Osteocyte (in vitro differentiated cells): ENCODE measurements at regions not wholly inside any gene's neighbourhood (a gene's known extent, or its start where the extent isn't known, plus 50 kb on each side); places are given as distances from the start of the nearest gene placed in this dataset.
A peak's percentile ranks its signal among the peaks of the same experiment; 100 is the strongest.

Experiments used
- DNase-seq: peaks from one replicate; pipeline ENCODE4 v3.0.0; 2021; ENCODE audit warnings: mixed read lengths; ENCODE audit not compliant: unreplicated experiment; ENCODE audit errors: extremely low spot score
- H3K27ac Mint-ChIP-seq: one replicate; pipeline ENCODE4 v1.8.0; 2021; ENCODE audit warnings: mild to moderate bottlenecking, mixed read lengths; ENCODE audit not compliant: unreplicated experiment
- H3K27me3 Mint-ChIP-seq: one replicate; pipeline ENCODE4 v1.8.0; 2021; ENCODE audit warnings: mixed read lengths; ENCODE audit not compliant: unreplicated experiment
- H3K36me3 Mint-ChIP-seq: one replicate; pipeline ENCODE4 v1.8.0; 2021; ENCODE audit warnings: mixed read lengths; ENCODE audit not compliant: unreplicated experiment
- H3K4me1 Mint-ChIP-seq: one replicate; pipeline ENCODE4 v1.8.0; 2021; ENCODE audit warnings: mixed read lengths; ENCODE audit not compliant: unreplicated experiment
- H3K4me3 Mint-ChIP-seq: one replicate; pipeline ENCODE4 v1.8.0; 2021; ENCODE audit warnings: mild to moderate bottlenecking, moderate library complexity, mixed read lengths; ENCODE audit not compliant: unreplicated experiment
- H3K9me3 Mint-ChIP-seq: one replicate; pipeline ENCODE4 v1.8.0; 2021; ENCODE audit warnings: mixed read lengths; ENCODE audit not compliant: unreplicated experiment
- CTCF ChIP-seq: fragments of 200-600 bp; sonication (generic); IDR thresholded peaks from 2 replicates; pipeline ENCODE4 v1.5.0; 2021; ENCODE audit warnings: antibody characterized with exemption, mild to moderate bottlenecking, moderate library complexity

- Mint-ChIP-seq H3K27ac (no peak overlapping the region), H3K9me3 (peaks cover 11% of the 10 kb centered on the region), H3K4me1 (peaks cover 40% of the 10 kb centered on the region), H3K27me3 (no peaks in the 10 kb centered on the region), H3K4me3 (no peak overlapping the region), H3K36me3 (peaks cover 6% of the 10 kb centered on the region)
- DNase-seq, result no peak
- no peak for TF ChIP-seq CTCF
These were observed 611.3 kb upstream of the SYT4 start for GRCh38 chr18:43888598-43888997.

DNA sequence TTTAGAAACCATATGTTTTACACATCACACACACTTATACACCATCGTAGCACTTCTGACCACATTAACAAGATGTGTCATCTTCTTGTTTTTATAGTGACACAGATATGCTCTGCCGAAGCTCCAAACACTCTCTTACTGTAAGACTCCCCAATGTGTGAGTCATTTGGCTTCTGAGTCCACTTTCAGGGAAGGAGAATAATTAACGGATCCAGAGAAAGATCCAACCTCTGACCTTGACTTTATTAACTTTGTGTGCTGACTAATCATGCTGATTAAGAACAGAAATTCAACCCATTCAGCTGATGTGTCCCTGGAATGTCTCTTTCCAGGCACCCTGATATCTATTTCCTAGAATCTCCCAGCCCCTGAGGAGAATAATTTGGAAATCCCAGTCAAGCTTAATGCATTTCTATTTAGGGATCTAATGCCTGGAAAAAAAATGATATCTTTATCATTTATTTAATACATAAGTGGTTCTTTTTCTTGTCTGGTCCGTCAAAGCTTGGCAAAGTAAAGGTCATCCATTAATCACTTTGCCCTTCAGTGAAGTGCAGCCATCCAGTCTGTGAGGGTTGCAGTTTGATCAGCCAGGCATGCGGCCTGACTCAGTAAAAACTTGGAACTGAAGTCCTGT lies 615.8 kb upstream of the SYT4 start:
- no peak for TF ChIP-seq CTCF
- H3K9me3 Mint-ChIP-seq, result peaks cover 25% of the 10 kb centered on the region
- peaks cover 36% of the 10 kb centered on the region for H3K4me1 Mint-ChIP-seq
- H3K27me3 Mint-ChIP-seq, result no peaks in the 10 kb centered on the region
- DNase-seq, result no peak
- no peak overlapping the region for H3K4me3 Mint-ChIP-seq
- peaks cover 10% of the 10 kb centered on the region for H3K36me3 Mint-ChIP-seq
- peak overlapping the region; percentile 68 for H3K27ac Mint-ChIP-seq

DNA sequence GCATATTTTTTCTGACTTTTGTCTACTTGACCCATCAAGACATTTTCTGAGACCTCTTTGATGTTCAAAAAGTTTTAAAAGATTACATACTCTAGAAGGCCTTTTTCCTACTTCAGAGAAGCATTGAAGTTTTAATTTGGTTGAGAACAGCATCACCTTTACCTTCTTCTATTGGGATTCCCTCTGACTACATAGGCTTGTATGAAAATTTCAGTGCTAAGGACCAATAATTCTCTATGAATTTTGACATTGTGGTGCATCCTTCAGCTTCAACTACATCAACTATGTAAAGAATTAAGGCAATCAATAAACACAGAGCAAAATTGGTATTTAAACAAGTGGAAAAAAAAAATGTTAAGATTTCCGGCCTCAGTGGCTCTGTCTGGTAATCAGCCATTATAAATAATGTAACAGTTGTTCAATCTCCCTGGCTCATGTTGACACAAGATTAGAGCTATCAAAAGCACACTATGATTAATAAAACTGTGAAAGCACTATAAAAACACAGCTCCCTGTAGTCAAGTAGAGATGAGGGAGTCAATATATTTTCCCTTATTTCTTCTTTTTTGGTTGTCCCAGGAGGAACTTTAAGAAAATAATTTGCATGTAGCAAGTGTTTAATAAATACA lies 627.0 kb upstream of the SYT4 start:
- Mint-ChIP-seq H3K9me3 (peaks cover 5% of the 10 kb centered on the region), H3K4me3 (no peak overlapping the region), H3K36me3 (peaks cover 3% of the 10 kb centered on the region), H3K27ac (no peak overlapping the region), H3K4me1 (peaks cover 19% of the 10 kb centered on the region), H3K27me3 (no peaks in the 10 kb centered on the region)
- DNase-seq, result no peak
- TF ChIP-seq CTCF, result no peak

DNA sequence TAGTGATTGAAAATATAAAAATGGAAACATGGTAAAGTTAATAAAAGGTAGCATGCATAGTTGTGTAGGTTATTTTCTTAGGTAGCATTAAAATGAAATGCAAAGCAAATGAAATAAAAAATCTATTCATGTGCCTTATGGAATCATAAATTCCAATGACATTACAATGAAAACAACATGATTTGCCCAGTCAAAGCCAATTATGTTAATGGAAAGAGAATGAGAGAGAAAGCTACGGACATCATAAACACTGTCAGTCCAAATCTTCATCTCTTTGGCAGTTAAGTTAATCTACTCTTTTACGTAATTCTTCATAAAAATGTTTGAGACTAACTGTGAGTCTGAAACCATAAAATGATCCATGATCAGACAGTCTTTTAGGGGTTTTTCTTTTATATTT lies 636.7 kb upstream of the SYT4 start:
- TF ChIP-seq CTCF, result no peak
- H3K36me3 Mint-ChIP-seq, result peaks cover 12% of the 10 kb centered on the region
- peaks cover 58% of the 10 kb centered on the region for H3K4me1 Mint-ChIP-seq
- no peaks in the 10 kb centered on the region for H3K27me3 Mint-ChIP-seq
- no peak overlapping the region for H3K4me3 Mint-ChIP-seq
- H3K9me3 Mint-ChIP-seq, result peaks cover 11% of the 10 kb centered on the region
- H3K27ac Mint-ChIP-seq, result peak overlapping the region; percentile 91
- no peak for DNase-seq

DNA sequence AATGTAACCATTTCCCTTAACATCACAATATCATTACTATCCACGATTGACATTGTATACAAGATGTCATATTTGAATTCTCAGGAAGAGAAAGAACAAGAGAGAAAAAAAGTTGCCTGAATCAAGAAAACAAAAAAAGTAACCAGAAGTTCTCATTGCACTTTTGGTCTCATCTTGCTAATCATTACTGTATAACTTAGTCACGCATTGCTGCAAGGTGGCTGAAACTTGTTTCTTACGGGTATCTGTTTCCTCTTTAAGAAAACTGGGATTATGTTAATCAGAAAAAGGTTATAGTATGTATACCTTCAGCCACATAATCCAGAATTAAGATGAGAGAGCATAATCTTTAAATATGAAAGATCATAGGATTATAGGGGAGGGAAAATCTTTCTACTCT lies 639.7 kb upstream of the SYT4 start:
- no peaks in the 10 kb centered on the region for H3K27me3 Mint-ChIP-seq
- no peak for TF ChIP-seq CTCF
- H3K27ac Mint-ChIP-seq, result peak overlapping the region; percentile 45
- no peaks in the 10 kb centered on the region for H3K36me3 Mint-ChIP-seq
- H3K4me3 Mint-ChIP-seq, result no peak overlapping the region
- DNase-seq, result no peak
- H3K9me3 Mint-ChIP-seq, result peaks cover 2% of the 10 kb centered on the region
- peaks cover 65% of the 10 kb centered on the region for H3K4me1 Mint-ChIP-seq
